ENCODE measurements at regions not wholly inside any gene's neighbourhood (a gene's known extent, or its start where the extent isn't known, plus 50 kb on each side); places are given as distances from the start of the nearest gene placed in this dataset.
"Not testable (repeated sequence)": the region's sequence is repeated elsewhere in the genome, so short reads cannot be mapped to it uniquely, and the experiment has no call there.

GRCh38 chr11:15660496-15660895 lies 545.8 kb downstream of the INSC start:
- DNase-seq (ENCODE audit: low read depth in 2 of 2) = no peak

DNA sequence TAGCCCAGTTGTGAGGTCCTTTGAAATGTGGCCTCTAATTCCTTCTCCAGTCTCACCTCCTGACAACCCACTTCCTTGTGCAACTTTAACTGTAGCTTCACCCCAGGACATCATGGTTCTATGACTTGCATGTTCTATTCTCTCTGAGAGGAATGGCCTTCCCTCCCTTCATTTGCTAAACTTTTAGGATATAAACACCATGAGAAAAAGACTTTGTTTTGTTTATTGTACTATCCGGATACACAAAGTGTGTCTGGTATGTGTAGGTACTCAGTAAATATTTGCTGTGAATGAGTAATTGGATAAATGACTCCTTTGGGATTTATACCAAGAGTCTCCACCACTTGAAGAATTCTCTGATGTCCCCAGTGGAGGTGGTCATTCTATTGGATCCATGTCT lies 547.6 kb downstream of the INSC start:
- DNase-seq (ENCODE audit: low read depth in 2 of 2) = no peak

DNA sequence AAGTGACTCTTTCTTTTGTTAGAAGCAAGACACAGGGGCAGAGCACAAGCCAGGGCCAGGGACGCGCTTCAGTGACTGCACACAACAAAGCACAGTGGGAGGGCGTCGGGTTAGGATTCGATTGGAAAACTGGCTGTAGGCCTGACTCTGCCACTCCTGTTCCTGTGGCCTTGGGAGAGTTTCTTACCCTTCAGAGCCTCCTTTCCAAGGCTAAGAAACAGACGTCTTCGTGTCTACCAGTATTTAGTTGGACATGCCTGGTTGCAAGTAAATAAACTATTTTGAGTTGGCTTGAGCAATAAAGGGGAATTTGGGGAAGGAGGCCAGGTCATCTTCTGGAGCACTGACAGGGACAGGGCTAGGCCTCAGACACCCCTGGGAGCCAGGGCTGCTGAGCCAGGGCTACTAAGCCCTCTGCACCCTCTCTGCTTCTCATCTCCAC lies 549.1 kb downstream of the INSC start:
- DNase-seq (ENCODE audit: low read depth in 2 of 2) = no peak

- no peak for DNase-seq (ENCODE audit: low read depth in 2 of 2)
Observed at GRCh38 chr11:15665368-15665871, 550.7 kb downstream of the INSC start.

DNA sequence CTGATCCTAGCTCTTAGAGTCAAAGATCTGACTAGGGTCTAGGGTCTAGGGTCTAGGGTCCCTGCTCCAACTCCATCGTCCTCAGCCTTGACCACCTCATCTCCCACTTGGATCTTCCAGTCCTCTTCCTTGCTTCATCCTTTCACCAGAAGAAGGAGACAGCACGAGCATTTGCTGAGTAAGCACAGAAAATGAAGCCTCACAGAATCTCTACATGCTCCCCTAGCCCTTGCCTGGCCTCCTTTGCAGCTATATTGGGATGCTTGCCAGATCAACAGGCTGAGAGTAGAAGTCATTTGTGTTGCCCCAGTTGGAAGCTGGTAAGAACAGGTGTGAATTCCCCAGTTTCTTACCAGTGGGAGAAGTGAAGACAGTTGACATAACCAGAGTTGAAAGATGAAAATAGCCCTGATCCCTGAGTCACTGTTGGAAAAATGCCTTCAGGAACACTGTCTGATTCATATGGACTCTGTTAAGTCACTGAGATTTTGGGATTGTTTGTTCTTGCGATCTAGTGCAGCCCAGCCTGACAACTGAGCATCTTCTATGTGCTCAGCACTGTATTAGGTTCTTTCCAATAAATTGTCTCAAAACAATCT lies 552.5 kb downstream of the INSC start:
- no peak for DNase-seq (ENCODE audit: low read depth in 2 of 2)

DNA sequence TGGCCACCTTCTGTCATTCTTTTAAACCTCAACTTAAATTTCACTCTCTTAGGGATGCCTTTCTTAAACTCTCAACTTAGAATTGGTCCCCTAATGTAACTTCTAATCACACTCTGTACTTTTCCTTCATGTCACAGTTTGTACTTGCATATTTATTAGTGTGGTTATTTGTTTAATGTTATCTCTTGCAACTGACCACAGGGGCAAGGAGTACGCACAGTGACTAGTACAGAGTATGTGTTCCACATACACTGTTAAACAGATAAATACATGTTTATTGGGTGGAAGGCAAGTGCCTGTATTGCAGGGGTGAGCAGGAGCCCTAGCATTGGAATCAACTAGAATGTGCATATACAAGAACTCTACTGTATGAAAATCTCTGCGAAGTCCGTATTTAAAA lies 554.0 kb downstream of the INSC start:
- DNase-seq (ENCODE audit: low read depth in 2 of 2) = no peak

GRCh38 chr11:15670520-15671070 lies 555.9 kb downstream of the INSC start:
- no peak for DNase-seq (ENCODE audit: low read depth in 2 of 2)

DNA sequence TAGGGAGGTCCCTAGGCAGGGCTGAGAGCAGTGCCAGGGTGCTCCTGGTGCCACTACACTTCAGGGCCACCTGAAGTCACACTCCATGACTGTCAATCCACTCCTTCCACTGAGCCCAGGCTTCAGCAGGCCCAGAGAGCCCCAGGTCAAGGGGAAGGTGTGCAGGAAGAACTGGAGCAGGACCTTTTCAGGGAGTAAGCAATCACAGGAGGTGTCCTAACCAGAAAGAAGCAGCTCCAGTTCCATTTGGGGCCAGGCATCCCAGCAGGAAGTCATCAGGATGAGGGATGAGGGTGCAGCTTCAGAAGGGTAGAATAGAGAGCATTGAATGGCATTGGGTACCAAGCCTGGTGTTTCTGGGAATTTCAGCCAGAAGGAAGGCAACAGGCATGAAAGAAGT lies 556.5 kb downstream of the INSC start:
- DNase-seq (ENCODE audit: low read depth in 2 of 2) = no peak

GRCh38 chr11:15672825-15673224 lies 558.1 kb downstream of the INSC start:
- DNase-seq (ENCODE audit: low read depth in 2 of 2) = no peak

GRCh38 chr11:15673408-15673831 lies 558.7 kb downstream of the INSC start:
- DNase-seq (ENCODE audit: low read depth in 2 of 2) = no peak

DNA sequence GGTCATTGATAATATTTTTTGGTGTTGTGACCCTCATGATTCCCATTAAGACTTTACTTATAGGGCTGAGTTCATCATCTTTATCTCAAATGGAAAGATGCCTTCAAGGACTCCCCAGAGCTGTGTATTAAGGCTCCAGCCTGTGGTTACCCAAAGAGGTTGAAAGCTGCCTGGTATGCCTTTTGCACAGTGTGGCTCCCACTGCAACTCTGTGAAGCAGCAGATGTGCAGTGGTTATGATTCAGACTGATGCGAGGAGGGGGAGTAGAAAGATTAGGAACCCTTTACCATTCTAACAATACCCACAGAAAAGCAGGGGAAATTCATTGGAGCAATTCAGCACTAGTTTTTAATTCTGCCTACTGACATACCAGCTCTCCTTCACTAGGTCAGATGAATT lies 560.0 kb downstream of the INSC start:
- no peak for DNase-seq (ENCODE audit: low read depth in 2 of 2)

DNA sequence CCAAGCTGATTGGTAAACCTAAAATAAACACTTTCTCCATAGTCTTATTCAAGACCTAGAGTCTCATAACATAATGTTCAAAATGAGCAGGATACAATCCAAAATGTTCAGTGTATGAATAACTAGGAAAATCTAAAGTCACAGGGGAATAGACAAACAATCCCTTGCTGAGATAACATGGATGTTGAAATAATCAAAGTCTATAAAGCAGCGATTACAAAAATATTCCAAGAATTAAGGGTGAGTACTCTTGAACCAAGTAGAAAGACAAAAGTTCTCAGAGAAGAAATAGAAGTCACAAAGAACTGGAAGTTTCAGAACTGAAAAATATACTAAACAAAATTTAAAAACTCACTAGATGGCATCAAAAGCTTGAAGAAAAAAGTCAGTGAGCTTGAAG lies 561.0 kb downstream of the INSC start:
- no peak for DNase-seq (ENCODE audit: low read depth in 2 of 2)

- DNase-seq (ENCODE audit: low read depth in 2 of 2) = no peak
Observed at GRCh38 chr11:15677181-15677580, 562.5 kb downstream of the INSC start.

DNA sequence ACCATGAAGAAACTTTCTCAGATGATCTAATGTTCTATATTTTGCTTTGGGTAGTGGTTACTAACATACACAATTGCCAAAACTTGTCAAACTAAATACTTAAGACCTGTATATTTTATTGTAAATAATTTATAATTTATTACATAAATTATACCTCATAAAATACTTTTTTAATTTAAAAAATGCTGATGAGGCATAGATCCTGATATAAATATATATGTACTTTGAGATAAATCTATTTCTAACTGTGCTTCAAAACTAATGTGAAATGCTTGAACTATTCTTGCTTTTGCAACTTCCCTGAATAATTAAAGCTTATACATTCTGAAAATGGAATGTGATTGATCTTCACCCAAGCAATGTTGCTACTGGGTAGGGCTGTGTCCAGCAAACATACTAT lies 568.8 kb downstream of the INSC start:
- no peak for DNase-seq (ENCODE audit: low read depth in 2 of 2)

GRCh38 chr11:15685306-15685705 lies 570.6 kb downstream of the INSC start:
- DNase-seq (ENCODE audit: low read depth in 2 of 2) = no peak

GRCh38 chr11:15686259-15686658 lies 571.5 kb downstream of the INSC start:
- not testable (repeated sequence) for DNase-seq (ENCODE audit: low read depth in 2 of 2)

DNA sequence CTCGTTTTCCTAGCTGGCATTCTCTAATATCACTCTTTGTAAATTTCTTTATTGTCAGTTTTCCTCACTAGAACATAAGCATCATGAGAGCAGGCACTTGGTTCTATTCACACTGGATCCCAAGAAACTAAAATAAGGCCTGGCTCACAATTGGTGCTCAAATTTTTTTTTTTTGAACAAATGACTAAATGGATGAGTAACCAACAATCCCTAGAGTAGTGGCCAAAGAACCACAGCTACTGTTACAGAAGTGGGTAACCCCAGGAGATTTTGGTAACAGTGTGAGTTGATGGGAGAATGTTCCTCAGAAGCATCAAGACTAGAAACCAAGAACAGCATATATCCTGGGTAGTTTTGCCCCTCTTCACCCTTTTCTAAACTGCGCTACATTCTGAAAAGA lies 572.6 kb downstream of the INSC start:
- no peak for DNase-seq (ENCODE audit: low read depth in 2 of 2)

GRCh38 chr11:15688351-15688792 lies 573.6 kb downstream of the INSC start:
- DNase-seq (ENCODE audit: low read depth in 2 of 2) = no peak

DNA sequence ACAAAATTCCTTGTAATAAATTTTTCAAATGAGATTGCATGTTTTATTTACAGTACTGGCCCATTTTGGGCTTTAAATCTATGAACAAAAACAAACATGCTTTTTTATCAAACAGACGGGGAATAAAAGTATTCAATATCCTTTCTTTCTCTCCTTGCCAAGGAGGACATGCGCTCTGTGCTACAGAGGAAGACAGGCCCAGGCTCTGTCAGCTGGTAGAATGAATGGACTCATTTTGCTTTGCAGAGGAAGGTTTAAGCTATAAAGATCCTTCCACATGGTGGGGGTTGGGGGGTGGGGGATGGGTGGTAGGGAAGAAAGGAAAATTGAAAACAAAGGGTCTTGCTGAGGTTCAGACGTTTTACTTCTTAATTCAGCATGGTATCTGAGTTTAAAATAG lies 575.6 kb downstream of the INSC start:
- no peak for DNase-seq (ENCODE audit: low read depth in 2 of 2)

DNA sequence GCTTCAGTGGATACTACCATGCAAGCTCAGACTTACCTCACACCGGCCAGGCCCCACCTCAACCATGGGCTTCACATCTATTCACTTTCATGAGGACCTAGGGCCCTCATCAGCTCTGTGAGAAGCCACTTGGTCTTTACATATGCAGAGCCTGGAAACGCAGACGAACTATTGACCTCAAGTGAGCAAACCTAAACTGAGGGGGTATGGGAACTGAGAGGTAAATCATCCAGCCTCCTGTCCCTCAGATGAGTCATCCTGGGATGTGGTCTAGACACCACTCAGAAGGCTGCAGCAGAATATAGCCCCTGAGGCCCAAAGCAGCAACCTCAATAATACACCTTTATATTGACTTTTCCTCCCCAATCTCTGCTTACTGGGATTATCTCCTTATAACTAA lies 578.0 kb downstream of the INSC start:
- DNase-seq (ENCODE audit: low read depth in 2 of 2) = no peak

GRCh38 chr11:15695096-15695721 lies 580.5 kb downstream of the INSC start:
- no peak for DNase-seq (ENCODE audit: low read depth in 2 of 2)

- no peak for DNase-seq (ENCODE audit: low read depth in 2 of 2)
Observed at GRCh38 chr11:15696069-15696468, 581.3 kb downstream of the INSC start.

Measured in fibroblast of skin of left quadriceps (primary cell).